ENCODE measurements at regions not wholly inside any gene's neighbourhood (a gene's known extent, or its start where the extent isn't known, plus 50 kb on each side); places are given as distances from the start of the nearest gene placed in this dataset.

GRCh38 chr7:33700001-33700899 is 205.1 kb upstream of the BMPER start:
- H3K9me3 ChIP-seq (ENCODE audit: control insufficient read depth, low read length) = no peaks in the 10 kb centered on the region
- no peaks in the 10 kb centered on the region for H3K36me3 ChIP-seq (ENCODE audit: control insufficient read depth, insufficient read depth, low read length)
- H3K4me1 ChIP-seq (ENCODE audit: control insufficient read depth, insufficient read depth, low read length) = no peaks in the 10 kb centered on the region
- no peaks in the 10 kb centered on the region for H3K27me3 ChIP-seq (ENCODE audit: control insufficient read depth, insufficient read depth, low read length, poor library complexity, severe bottlenecking)
- 83 to 86% methylated on average over 11 of the region's 11 CpGs for WGBS, 2 experiments
- no peak overlapping the region for H3K4me3 ChIP-seq (ENCODE audit: insufficient read depth, low read depth, low read length)
- H3K27ac ChIP-seq (ENCODE audit: insufficient read depth, low read depth, low read length, poor library complexity, severe bottlenecking) = no peak overlapping the region

GRCh38 chr7:33701189-33701740 is 204.1 kb upstream of the BMPER start:
- peaks cover 7% of the 10 kb centered on the region for H3K4me1 ChIP-seq (ENCODE audit: control insufficient read depth, insufficient read depth, low read length)
- no peak overlapping the region for H3K27ac ChIP-seq (ENCODE audit: insufficient read depth, low read depth, low read length, poor library complexity, severe bottlenecking)
- no peak overlapping the region for H3K4me3 ChIP-seq (ENCODE audit: insufficient read depth, low read depth, low read length)
- 89% methylated on average over 7 of the region's 7 CpGs for WGBS, 2 experiments
- H3K9me3 ChIP-seq (ENCODE audit: control insufficient read depth, low read length) = no peaks in the 10 kb centered on the region
- H3K36me3 ChIP-seq (ENCODE audit: control insufficient read depth, insufficient read depth, low read length) = no peaks in the 10 kb centered on the region
- H3K27me3 ChIP-seq (ENCODE audit: control insufficient read depth, insufficient read depth, low read length, poor library complexity, severe bottlenecking) = no peaks in the 10 kb centered on the region

- Histone ChIP-seq H3K27me3 (ENCODE audit: control insufficient read depth, insufficient read depth, low read length, poor library complexity, severe bottlenecking) (no peaks in the 10 kb centered on the region), H3K4me1 (ENCODE audit: control insufficient read depth, insufficient read depth, low read length) (peaks cover 11% of the 10 kb centered on the region), H3K27ac (ENCODE audit: insufficient read depth, low read depth, low read length, poor library complexity, severe bottlenecking) (no peak overlapping the region), H3K4me3 (ENCODE audit: insufficient read depth, low read depth, low read length) (no peak overlapping the region), H3K9me3 (ENCODE audit: control insufficient read depth, low read length) (no peaks in the 10 kb centered on the region), H3K36me3 (ENCODE audit: control insufficient read depth, insufficient read depth, low read length) (no peaks in the 10 kb centered on the region)
- WGBS, 2 experiments = 88 to 90% methylated on average over 2 of the region's 2 CpGs
Observed at GRCh38 chr7:33701927-33702326, 203.4 kb upstream of the BMPER start.

- WGBS, 2 experiments = 94% methylated on average over 3 of the region's 3 CpGs
- Histone ChIP-seq H3K27me3 (ENCODE audit: control insufficient read depth, insufficient read depth, low read length, poor library complexity, severe bottlenecking) (no peaks in the 10 kb centered on the region), H3K9me3 (ENCODE audit: control insufficient read depth, low read length) (no peaks in the 10 kb centered on the region), H3K36me3 (ENCODE audit: control insufficient read depth, insufficient read depth, low read length) (no peaks in the 10 kb centered on the region), H3K4me1 (ENCODE audit: control insufficient read depth, insufficient read depth, low read length) (peaks cover 16% of the 10 kb centered on the region), H3K4me3 (ENCODE audit: insufficient read depth, low read depth, low read length) (no peak overlapping the region), H3K27ac (ENCODE audit: insufficient read depth, low read depth, low read length, poor library complexity, severe bottlenecking) (no peak overlapping the region)
Observed at GRCh38 chr7:33702514-33703054, 202.8 kb upstream of the BMPER start.

- Histone ChIP-seq H3K9me3 (ENCODE audit: control insufficient read depth, low read length) (no peaks in the 10 kb centered on the region), H3K27ac (ENCODE audit: insufficient read depth, low read depth, low read length, poor library complexity, severe bottlenecking) (no peak overlapping the region), H3K4me1 (ENCODE audit: control insufficient read depth, insufficient read depth, low read length) (peaks cover 16% of the 10 kb centered on the region), H3K4me3 (ENCODE audit: insufficient read depth, low read depth, low read length) (no peak overlapping the region), H3K27me3 (ENCODE audit: control insufficient read depth, insufficient read depth, low read length, poor library complexity, severe bottlenecking) (no peaks in the 10 kb centered on the region), H3K36me3 (ENCODE audit: control insufficient read depth, insufficient read depth, low read length) (no peaks in the 10 kb centered on the region)
- WGBS, 2 experiments = 52 to 55% methylated on average over 5 of the region's 5 CpGs
Observed at GRCh38 chr7:33705333-33705833, 200.0 kb upstream of the BMPER start.

GRCh38 chr7:33706186-33706585 is 199.2 kb upstream of the BMPER start:
- Histone ChIP-seq H3K9me3 (ENCODE audit: control insufficient read depth, low read length) (no peaks in the 10 kb centered on the region), H3K27ac (ENCODE audit: insufficient read depth, low read depth, low read length, poor library complexity, severe bottlenecking) (no peak overlapping the region), H3K36me3 (ENCODE audit: control insufficient read depth, insufficient read depth, low read length) (no peaks in the 10 kb centered on the region), H3K4me3 (ENCODE audit: insufficient read depth, low read depth, low read length) (no peak overlapping the region), H3K27me3 (ENCODE audit: control insufficient read depth, insufficient read depth, low read length, poor library complexity, severe bottlenecking) (no peaks in the 10 kb centered on the region), H3K4me1 (ENCODE audit: control insufficient read depth, insufficient read depth, low read length) (peaks cover 17% of the 10 kb centered on the region)
- 89 to 90% methylated on average over 2 of the region's 2 CpGs for WGBS, 2 experiments

GRCh38 chr7:33706771-33707200 is 198.6 kb upstream of the BMPER start:
- H3K9me3 ChIP-seq (ENCODE audit: control insufficient read depth, low read length) = no peaks in the 10 kb centered on the region
- H3K4me3 ChIP-seq (ENCODE audit: insufficient read depth, low read depth, low read length) = no peak overlapping the region
- no peaks in the 10 kb centered on the region for H3K36me3 ChIP-seq (ENCODE audit: control insufficient read depth, insufficient read depth, low read length)
- no peaks in the 10 kb centered on the region for H3K27me3 ChIP-seq (ENCODE audit: control insufficient read depth, insufficient read depth, low read length, poor library complexity, severe bottlenecking)
- 56 to 62% methylated on average over 5 of the region's 5 CpGs for WGBS, 2 experiments
- no peak overlapping the region for H3K27ac ChIP-seq (ENCODE audit: insufficient read depth, low read depth, low read length, poor library complexity, severe bottlenecking)
- peaks cover 23% of the 10 kb centered on the region for H3K4me1 ChIP-seq (ENCODE audit: control insufficient read depth, insufficient read depth, low read length)

DNA sequence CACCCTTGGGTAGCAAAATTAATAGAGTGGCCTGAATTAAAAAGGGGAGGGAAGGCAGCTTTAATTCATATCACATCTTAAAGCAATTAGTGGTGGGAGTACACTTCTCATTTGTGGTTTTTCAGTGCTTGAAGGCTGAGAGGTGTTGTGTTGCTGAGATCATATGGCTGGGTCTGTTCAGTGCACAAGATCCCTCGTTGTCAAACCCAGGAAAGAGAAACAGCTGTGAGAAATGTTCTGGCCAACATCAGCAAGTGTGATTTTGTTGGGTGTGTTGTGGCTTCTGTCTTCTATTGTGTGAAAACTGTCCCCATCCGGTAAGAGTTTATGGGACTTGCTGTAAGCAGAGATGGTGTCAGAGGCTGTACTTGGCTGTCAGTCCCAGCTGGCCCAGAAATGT is 197.9 kb upstream of the BMPER start:
- H3K27me3 ChIP-seq (ENCODE audit: control insufficient read depth, insufficient read depth, low read length, poor library complexity, severe bottlenecking) = no peaks in the 10 kb centered on the region
- no peak overlapping the region for H3K27ac ChIP-seq (ENCODE audit: insufficient read depth, low read depth, low read length, poor library complexity, severe bottlenecking)
- no peaks in the 10 kb centered on the region for H3K9me3 ChIP-seq (ENCODE audit: control insufficient read depth, low read length)
- 73 to 81% methylated on average over 2 of the region's 2 CpGs for WGBS, 2 experiments
- H3K4me3 ChIP-seq (ENCODE audit: insufficient read depth, low read depth, low read length) = no peak overlapping the region
- peaks cover 24% of the 10 kb centered on the region for H3K4me1 ChIP-seq (ENCODE audit: control insufficient read depth, insufficient read depth, low read length)
- H3K36me3 ChIP-seq (ENCODE audit: control insufficient read depth, insufficient read depth, low read length) = no peaks in the 10 kb centered on the region

DNA sequence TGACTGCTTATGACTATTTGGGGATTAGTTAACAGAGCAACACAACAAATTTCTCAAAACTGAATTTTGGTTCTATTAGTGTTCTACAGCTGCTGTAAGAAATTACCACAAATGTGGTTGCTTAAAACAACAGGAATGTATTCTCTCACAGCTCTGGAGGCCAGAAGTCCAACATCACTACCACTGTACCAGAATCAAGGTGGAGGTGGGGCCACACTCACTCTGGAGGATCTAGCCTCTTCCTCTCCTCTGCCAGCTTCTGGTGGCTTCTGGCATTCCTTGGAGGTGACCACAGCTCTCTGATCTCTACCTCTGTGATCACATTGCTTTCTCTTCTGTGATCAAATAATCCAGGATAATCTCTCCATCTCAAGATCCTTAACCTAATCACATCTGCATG is 194.7 kb upstream of the BMPER start:
- H3K36me3 ChIP-seq (ENCODE audit: control insufficient read depth, insufficient read depth, low read length) = no peaks in the 10 kb centered on the region
- H3K27ac ChIP-seq (ENCODE audit: insufficient read depth, low read depth, low read length, poor library complexity, severe bottlenecking) = no peak overlapping the region
- no peak overlapping the region for H3K4me3 ChIP-seq (ENCODE audit: insufficient read depth, low read depth, low read length)
- no peaks in the 10 kb centered on the region for H3K9me3 ChIP-seq (ENCODE audit: control insufficient read depth, low read length)
- H3K27me3 ChIP-seq (ENCODE audit: control insufficient read depth, insufficient read depth, low read length, poor library complexity, severe bottlenecking) = no peaks in the 10 kb centered on the region
- peaks cover 21% of the 10 kb centered on the region for H3K4me1 ChIP-seq (ENCODE audit: control insufficient read depth, insufficient read depth, low read length)

DNA sequence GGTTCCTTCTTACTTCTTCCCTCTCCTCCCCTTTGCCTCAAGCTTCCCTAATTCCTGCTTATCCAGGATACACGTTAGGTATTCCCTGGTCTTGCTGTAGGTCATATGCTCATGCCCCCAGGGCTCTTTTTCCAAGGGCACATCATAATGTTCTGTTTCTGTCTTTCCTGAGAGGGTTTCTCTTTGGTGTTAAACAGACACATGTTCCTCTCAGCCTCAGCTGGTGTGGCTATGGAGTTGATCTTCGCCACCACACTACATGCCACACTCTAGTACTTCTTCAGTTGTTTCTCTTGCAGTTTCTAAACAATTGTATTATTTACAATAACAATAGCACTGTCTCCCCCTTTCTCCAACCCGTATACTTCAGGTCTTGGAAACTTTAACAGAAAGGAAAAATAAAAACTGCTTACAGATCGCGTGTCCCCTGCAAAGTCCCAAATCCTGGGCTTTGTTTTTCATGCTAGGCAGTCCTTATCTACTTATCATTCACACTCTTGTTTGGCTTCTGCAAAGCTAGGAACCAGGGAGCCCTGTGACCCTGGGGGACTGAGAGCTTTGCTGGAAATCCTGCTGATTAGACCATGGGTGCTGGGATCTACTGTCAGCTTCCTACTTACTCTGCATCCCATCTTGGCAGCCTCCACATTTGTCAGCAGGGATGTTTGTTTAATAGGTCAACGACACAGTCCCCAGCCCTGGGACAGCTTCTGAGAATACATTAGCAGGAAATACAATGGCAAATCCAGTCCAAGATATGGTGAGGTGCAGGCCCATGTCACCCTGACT is 193.9 kb upstream of the BMPER start:
- H3K4me3 ChIP-seq (ENCODE audit: insufficient read depth, low read depth, low read length) = no peak overlapping the region
- H3K36me3 ChIP-seq (ENCODE audit: control insufficient read depth, insufficient read depth, low read length) = no peaks in the 10 kb centered on the region
- no peak overlapping the region for H3K27ac ChIP-seq (ENCODE audit: insufficient read depth, low read depth, low read length, poor library complexity, severe bottlenecking)
- peaks cover 17% of the 10 kb centered on the region for H3K4me1 ChIP-seq (ENCODE audit: control insufficient read depth, insufficient read depth, low read length)
- WGBS, 2 experiments = 63 to 70% methylated on average over 6 of the region's 6 CpGs
- no peaks in the 10 kb centered on the region for H3K27me3 ChIP-seq (ENCODE audit: control insufficient read depth, insufficient read depth, low read length, poor library complexity, severe bottlenecking)
- no peaks in the 10 kb centered on the region for H3K9me3 ChIP-seq (ENCODE audit: control insufficient read depth, low read length)

Measured in ectodermal cell (in vitro differentiated cells).